Trophoblast cell (in vitro differentiated cells and primary cell): ENCODE measurements at regions not wholly inside any gene's neighbourhood (a gene's known extent, or its start where the extent isn't known, plus 50 kb on each side); places are given as distances from the start of the nearest gene placed in this dataset.

Experiments
- DNase-seq, 2 donors: peaks; one replicate each; pipeline ENCODE4 v3.0.0-alpha.2; 2016
- H2AFZ ChIP-seq: 2 replicates; pipeline ENCODE4 v1.6.1; 2013; ENCODE audit warnings: low read length, moderate library complexity, mild to moderate bottlenecking; ENCODE audit not compliant: insufficient read depth, poor library complexity
- H2AK5ac ChIP-seq: 2 replicates; pipeline ENCODE4 v1.6.1; 2013; ENCODE audit warnings: mild to moderate bottlenecking, low read length
- H2BK120ac ChIP-seq: 2 replicates; pipeline ENCODE4 v1.6.1; 2013; ENCODE audit warnings: low read length, mild to moderate bottlenecking, moderate library complexity; ENCODE audit not compliant: insufficient read depth, poor library complexity
- H2BK12ac ChIP-seq: 2 replicates; pipeline ENCODE4 v1.6.1; 2013; ENCODE audit warnings: mild to moderate bottlenecking, low read length, moderate library complexity
- H2BK5ac ChIP-seq: 2 replicates; pipeline ENCODE4 v1.6.1; 2013; ENCODE audit warnings: low read length, low read depth, moderate library complexity, mild to moderate bottlenecking; ENCODE audit not compliant: poor library complexity
- H3K14ac ChIP-seq: 2 replicates; pipeline ENCODE4 v1.6.1; 2013; ENCODE audit warnings: mild to moderate bottlenecking, low read length
- H3K18ac ChIP-seq: 2 replicates; pipeline ENCODE4 v1.6.1; 2013; ENCODE audit warnings: mild to moderate bottlenecking, low read length
- H3K23ac ChIP-seq: 2 replicates; pipeline ENCODE4 v1.6.1; 2013; ENCODE audit warnings: low read length
- H3K27ac ChIP-seq: 2 replicates; pipeline ENCODE4 v1.5.1; 2013; ENCODE audit warnings: low read depth, mild to moderate bottlenecking, inconsistent platforms, low read length, moderate library complexity
- H3K27me3 ChIP-seq: 2 replicates; pipeline ENCODE4 v1.6.1; 2013; ENCODE audit warnings: inconsistent platforms, mild to moderate bottlenecking, low read length, moderate library complexity; ENCODE audit not compliant: insufficient read depth
- H3K36me3 ChIP-seq, 2 experiments: 1 replicate in 1 of 2; 2 replicates in 1 of 2; pipeline ENCODE4 v1.6.1; 2013; ENCODE audit warnings: low read length in 2 of 2, mild to moderate bottlenecking in 2 of 2, moderate library complexity in 1 of 2; ENCODE audit not compliant: insufficient read depth in 2 of 2, control insufficient read depth in 1 of 2
- H3K4ac ChIP-seq: 2 replicates; pipeline ENCODE4 v1.6.1; 2013; ENCODE audit warnings: low read depth, mild to moderate bottlenecking, low read length, moderate library complexity
- H3K4me1 ChIP-seq, 2 experiments: 1 replicate in 1 of 2; 2 replicates in 1 of 2; pipeline ENCODE4 v1.6.1; 2013; ENCODE audit warnings: low read length in 2 of 2, mild to moderate bottlenecking in 2 of 2, moderate library complexity in 1 of 2; ENCODE audit not compliant: insufficient read depth in 2 of 2, control insufficient read depth in 1 of 2
- H3K4me2 ChIP-seq: 2 replicates; pipeline ENCODE4 v1.6.1; 2013; ENCODE audit warnings: inconsistent platforms, mild to moderate bottlenecking, low read length, moderate library complexity
- H3K4me3 ChIP-seq: 2 replicates; pipeline ENCODE4 v1.5.1; 2013; ENCODE audit warnings: mild to moderate bottlenecking, low read depth, low read length, inconsistent platforms
- H3K79me1 ChIP-seq: one replicate; pipeline ENCODE4 v1.6.1; 2013; ENCODE audit warnings: low read length
- H3K79me2 ChIP-seq: 2 replicates; pipeline ENCODE4 v1.6.1; 2013; ENCODE audit warnings: low read length, mild to moderate bottlenecking; ENCODE audit not compliant: control insufficient read depth, insufficient read depth, poor library complexity
- H3K9ac ChIP-seq: 2 replicates; pipeline ENCODE4 v1.6.1; 2013; ENCODE audit warnings: mild to moderate bottlenecking, low read length
- H3K9me3 ChIP-seq: 2 replicates; pipeline ENCODE4 v1.6.1; 2013; ENCODE audit warnings: low read depth, mild to moderate bottlenecking, control low read depth, inconsistent platforms, low read length; ENCODE audit not compliant: insufficient read depth
- H4K12ac ChIP-seq: 2 replicates; pipeline ENCODE4 v1.6.1; 2013; ENCODE audit warnings: low read depth, mild to moderate bottlenecking, low read length, moderate library complexity
- H4K8ac ChIP-seq: 2 replicates; pipeline ENCODE4 v1.6.1; 2013; ENCODE audit warnings: low read depth, mild to moderate bottlenecking, low read length, moderate library complexity
- H4K91ac ChIP-seq: one replicate; pipeline ENCODE4 v1.6.1; 2013; ENCODE audit warnings: low read depth, mild to moderate bottlenecking, low read length, moderate library complexity
- WGBS: extraction: QIAGEN DNeasy Blood & Tissue Kit; methylation state at CpG from one replicate; pipeline ENCODE4 v1.1.7; 2013; ENCODE audit warnings: missing lambda C conversion rate; ENCODE audit not compliant: insufficient read length, insufficient coverage; ENCODE audit errors: extremely low coverage; 5-methylcytosine and 5-hydroxymethylcytosine counted together

- no peaks in the 10 kb centered on the region for H3K79me2 ChIP-seq
- no peak overlapping the region for H3K9ac ChIP-seq
- no peak overlapping the region for H2BK120ac ChIP-seq
- no peak overlapping the region for H4K8ac ChIP-seq
- no peak overlapping the region for H2BK5ac ChIP-seq
- no peak overlapping the region for H3K27ac ChIP-seq
- no peak overlapping the region for H2AK5ac ChIP-seq
- no peaks in the 10 kb centered on the region for H3K9me3 ChIP-seq
- H3K79me1 ChIP-seq, result no peaks in the 10 kb centered on the region
- no peaks in the 10 kb centered on the region for H3K4me1 ChIP-seq
- H3K27me3 ChIP-seq, result no peaks in the 10 kb centered on the region
- no peak overlapping the region for H3K4ac ChIP-seq
- H4K12ac ChIP-seq, result no peak overlapping the region
- H2AFZ ChIP-seq, result no peak overlapping the region
- no peak overlapping the region for H3K18ac ChIP-seq
- WGBS, result no CpG with 5 or more reads among the region's 5 CpGs
- H3K23ac ChIP-seq, result no peak overlapping the region
- no peak overlapping the region for H4K91ac ChIP-seq
- no peak for DNase-seq
- no peaks in the 10 kb centered on the region for H3K36me3 ChIP-seq
- H3K14ac ChIP-seq, result no peak overlapping the region
- no peak overlapping the region for H2BK12ac ChIP-seq
- H3K4me2 ChIP-seq, result no peak overlapping the region
- no peak overlapping the region for H3K4me3 ChIP-seq
These were observed 1582.8 kb downstream of the AACS start for GRCh38 chr12:126648074-126648473.

GRCh38 chr12:126651133-126651532 lies 1585.9 kb downstream of the AACS start:
- no peaks in the 10 kb centered on the region for H3K4me1 ChIP-seq
- no peak overlapping the region for H2BK120ac ChIP-seq
- H4K8ac ChIP-seq, result no peak overlapping the region
- no peak for DNase-seq
- no peak overlapping the region for H3K9ac ChIP-seq
- H3K4ac ChIP-seq, result no peak overlapping the region
- H3K27ac ChIP-seq, result no peak overlapping the region
- H3K27me3 ChIP-seq, result no peaks in the 10 kb centered on the region
- no peak overlapping the region for H3K23ac ChIP-seq
- no peak overlapping the region for H4K91ac ChIP-seq
- no peak overlapping the region for H4K12ac ChIP-seq
- H3K18ac ChIP-seq, result no peak overlapping the region
- no peak overlapping the region for H3K14ac ChIP-seq
- no peak overlapping the region for H2BK12ac ChIP-seq
- no peak overlapping the region for H3K4me2 ChIP-seq
- H3K9me3 ChIP-seq, result no peaks in the 10 kb centered on the region
- no peaks in the 10 kb centered on the region for H3K79me2 ChIP-seq
- no peak overlapping the region for H2AFZ ChIP-seq
- WGBS, result no CpG with 5 or more reads among the region's 5 CpGs
- H2AK5ac ChIP-seq, result no peak overlapping the region
- H3K36me3 ChIP-seq, result no peaks in the 10 kb centered on the region
- no peak overlapping the region for H2BK5ac ChIP-seq
- H3K4me3 ChIP-seq, result no peak overlapping the region
- H3K79me1 ChIP-seq, result no peaks in the 10 kb centered on the region

GRCh38 chr12:126663304-126664094 lies 1598.3 kb downstream of the AACS start:
- peaks cover 0 to 2% of the 10 kb centered on the region in 2 experiments for H3K4me1 ChIP-seq
- H2BK12ac ChIP-seq, result peak overlapping the region; percentile 77
- no peaks in the 10 kb centered on the region for H3K9me3 ChIP-seq
- no peak overlapping the region for H3K4ac ChIP-seq
- no peak overlapping the region for H3K23ac ChIP-seq
- H2AFZ ChIP-seq, result no peak overlapping the region
- H3K79me1 ChIP-seq, result peaks cover 3% of the 10 kb centered on the region
- H3K4me3 ChIP-seq, result no peak overlapping the region
- DNase-seq, result peak in 1 of 2 donors; percentile 34
- H2AK5ac ChIP-seq, result no peak overlapping the region
- peak overlapping the region; percentile 66 for H3K18ac ChIP-seq
- H3K4me2 ChIP-seq, result no peak overlapping the region
- peak overlapping the region; percentile 5 for H4K91ac ChIP-seq
- H4K8ac ChIP-seq, result no peak overlapping the region
- no peak overlapping the region for H2BK120ac ChIP-seq
- H3K27me3 ChIP-seq, result no peaks in the 10 kb centered on the region
- WGBS, result no CpG with 5 or more reads among the region's 6 CpGs
- peak overlapping the region; percentile 74 for H3K14ac ChIP-seq
- H3K36me3 ChIP-seq, result no peaks in the 10 kb centered on the region
- H4K12ac ChIP-seq, result no peak overlapping the region
- peak overlapping the region; percentile 64 for H2BK5ac ChIP-seq
- no peaks in the 10 kb centered on the region for H3K79me2 ChIP-seq
- no peak overlapping the region for H3K27ac ChIP-seq
- H3K9ac ChIP-seq, result no peak overlapping the region

- no peak overlapping the region for H2BK120ac ChIP-seq
- no peak overlapping the region for H3K18ac ChIP-seq
- peaks cover 0 to 2% of the 10 kb centered on the region in 2 experiments for H3K4me1 ChIP-seq
- H4K8ac ChIP-seq, result no peak overlapping the region
- H3K27me3 ChIP-seq, result no peaks in the 10 kb centered on the region
- H3K79me1 ChIP-seq, result peaks cover 3% of the 10 kb centered on the region
- H2BK5ac ChIP-seq, result no peak overlapping the region
- no peak overlapping the region for H2AFZ ChIP-seq
- H4K12ac ChIP-seq, result no peak overlapping the region
- no peaks in the 10 kb centered on the region for H3K79me2 ChIP-seq
- H3K4me3 ChIP-seq, result no peak overlapping the region
- no peaks in the 10 kb centered on the region for H3K36me3 ChIP-seq
- H3K4ac ChIP-seq, result no peak overlapping the region
- H3K9ac ChIP-seq, result no peak overlapping the region
- H3K27ac ChIP-seq, result no peak overlapping the region
- no CpG with 5 or more reads among the region's 4 CpGs for WGBS
- H2BK12ac ChIP-seq, result no peak overlapping the region
- no peak overlapping the region for H4K91ac ChIP-seq
- no peak overlapping the region for H3K23ac ChIP-seq
- DNase-seq, result peak in 1 of 2 donors; percentile 13
- H3K9me3 ChIP-seq, result no peaks in the 10 kb centered on the region
- no peak overlapping the region for H3K4me2 ChIP-seq
- H2AK5ac ChIP-seq, result no peak overlapping the region
- no peak overlapping the region for H3K14ac ChIP-seq
These were observed 1599.6 kb upstream of the TMEM132C start for GRCh38 chr12:126667339-126667738.
